SK-N-MC (cell line): ENCODE measurements at regions not wholly inside any gene's neighbourhood (a gene's known extent, or its start where the extent isn't known, plus 50 kb on each side); places are given as distances from the start of the nearest gene placed in this dataset.
"Not testable (repeated sequence)": the region's sequence is repeated elsewhere in the genome, so short reads cannot be mapped to it uniquely, and the experiment has no call there.

Source experiments
- DNase-seq: peaks from one replicate; pipeline ENCODE4 v3.0.0-alpha.2; 2011; ENCODE audit warnings: low read depth, low spot score
- H3K27ac ChIP-seq: fragments of 200-600 bp; sonication (generic); 2 replicates; pipeline ENCODE4 v1.5.1; 2016; ENCODE audit warnings: mixed run types
- H3K36me3 ChIP-seq: fragments of 200-600 bp; sonication (generic); 2 replicates; pipeline ENCODE4 v1.6.1; 2017; ENCODE audit warnings: antibody characterized with exemption, low read length, mixed read lengths; ENCODE audit not compliant: insufficient read depth
- H3K4me3 ChIP-seq: fragments of 200-600 bp; sonication (generic); 2 replicates; pipeline ENCODE4 v1.5.1; 2016
- H3K9ac ChIP-seq: fragments of 200-600 bp; sonication (generic); 2 replicates; pipeline ENCODE4 v1.8.0; 2017; ENCODE audit warnings: mixed run types, mixed read lengths; ENCODE audit not compliant: insufficient read length
- H3K9me3 ChIP-seq: fragments of 200-600 bp; sonication (generic); 2 replicates; pipeline ENCODE4 v1.6.1; 2017; ENCODE audit warnings: low read depth, mild to moderate bottlenecking, antibody characterized with exemption, low read length, moderate library complexity, mixed read lengths
- EZH2 ChIP-seq: fragments of 200-600 bp; sonication (generic); IDR thresholded peaks from one replicate; pipeline ENCODE4 v1.6.1; 2017; ENCODE audit warnings: antibody characterized with exemption
- FOXP2 ChIP-seq: optimal IDR thresholded peaks from 2 replicates; pipeline ENCODE3; 2011; ENCODE audit warnings: mild to moderate bottlenecking, moderate library complexity; ENCODE audit not compliant: insufficient read depth; ENCODE audit errors: extremely low read length, control extremely low read depth
- POLR2AphosphoS5 ChIP-seq: IDR thresholded peaks from 2 replicates; pipeline ENCODE4 v1.6.1; 2012; ENCODE audit warnings: mild to moderate bottlenecking, low read depth, low read length, borderline replicate concordance

- Histone ChIP-seq H3K36me3 (no peaks in the 10 kb centered on the region), H3K9ac (no peak overlapping the region), H3K4me3 (no peak overlapping the region), H3K9me3 (no peaks in the 10 kb centered on the region), H3K27ac (no peak overlapping the region)
- DNase-seq = no peak
- TF ChIP-seq POLR2AphosphoS5 = no peak
- no peak for TF ChIP-seq FOXP2
- no peak for TF ChIP-seq EZH2
Measured at GRCh38 chr3:98697225-98697624, 65.9 kb upstream of the ST3GAL6 start.

GRCh38 chr3:98699132-98699531 is 64.0 kb upstream of the ST3GAL6 start:
- H3K9ac ChIP-seq = no peak overlapping the region
- no peaks in the 10 kb centered on the region for H3K9me3 ChIP-seq
- TF ChIP-seq POLR2AphosphoS5 = no peak
- no peak overlapping the region for H3K27ac ChIP-seq
- DNase-seq = no peak
- H3K36me3 ChIP-seq = no peaks in the 10 kb centered on the region
- H3K4me3 ChIP-seq = no peak overlapping the region

GRCh38 chr3:98701071-98701675 is 62.0 kb upstream of the ST3GAL6 start:
- no peak for TF ChIP-seq FOXP2
- DNase-seq = no peak
- no peaks in the 10 kb centered on the region for H3K36me3 ChIP-seq
- no peaks in the 10 kb centered on the region for H3K9me3 ChIP-seq
- no peak overlapping the region for H3K27ac ChIP-seq
- no peak overlapping the region for H3K9ac ChIP-seq
- H3K4me3 ChIP-seq = no peak overlapping the region

- Histone ChIP-seq H3K4me3 (no peak overlapping the region), H3K9ac (no peak overlapping the region), H3K36me3 (no peaks in the 10 kb centered on the region), H3K9me3 (no peaks in the 10 kb centered on the region), H3K27ac (no peak overlapping the region)
- TF ChIP-seq FOXP2 (no peak), EZH2 (no peak), POLR2AphosphoS5 (no peak)
- DNase-seq = no peak
Measured at GRCh38 chr3:98702166-98702565, 61.0 kb upstream of the ST3GAL6 start.

- Histone ChIP-seq H3K27ac (no peak overlapping the region), H3K9ac (no peak overlapping the region), H3K36me3 (no peaks in the 10 kb centered on the region), H3K4me3 (no peak overlapping the region), H3K9me3 (no peaks in the 10 kb centered on the region)
- TF ChIP-seq FOXP2 = no peak
- no peak for TF ChIP-seq POLR2AphosphoS5
- no peak for DNase-seq
Measured at GRCh38 chr3:98705212-98705611, 57.9 kb upstream of the ST3GAL6 start.

- no peak overlapping the region for H3K4me3 ChIP-seq
- no peak for DNase-seq
- TF ChIP-seq FOXP2 = no peak
- TF ChIP-seq POLR2AphosphoS5 = no peak
- no peak for TF ChIP-seq EZH2
Measured at GRCh38 chr3:98705694-98706093, 57.4 kb upstream of the ST3GAL6 start.

GRCh38 chr3:98708681-98709080 is 54.5 kb upstream of the ST3GAL6 start:
- not testable (repeated sequence) for H3K9ac ChIP-seq, H3K9me3 ChIP-seq, H3K36me3 ChIP-seq, H3K27ac ChIP-seq
- DNase-seq = peak; percentile 45
- H3K4me3 ChIP-seq = peak overlapping the region; percentile 5; the same call in 1 of the 2 replicates

More at GRCh38 chr3:98705694-98706093, 57.4 kb upstream of the ST3GAL6 start:
- no peak overlapping the region for H3K27ac ChIP-seq
- no peak overlapping the region for H3K9ac ChIP-seq
- H3K36me3 ChIP-seq = no peaks in the 10 kb centered on the region
- no peaks in the 10 kb centered on the region for H3K9me3 ChIP-seq

- TF ChIP-seq POLR2AphosphoS5 = no peak
- no peak for TF ChIP-seq EZH2
- no peak for TF ChIP-seq FOXP2
- Histone ChIP-seq H3K36me3 (no peaks in the 10 kb centered on the region), H3K27ac (no peak overlapping the region)
Measured at GRCh38 chr3:98709441-98709840, 53.7 kb upstream of the ST3GAL6 start.

GRCh38 chr3:98710067-98710659 is 53.0 kb upstream of the ST3GAL6 start:
- H3K9me3 ChIP-seq = no peaks in the 10 kb centered on the region
- no peak overlapping the region for H3K9ac ChIP-seq
- no peak for TF ChIP-seq EZH2
- TF ChIP-seq FOXP2 = no peak
- TF ChIP-seq POLR2AphosphoS5 = no peak
- H3K27ac ChIP-seq = no peak overlapping the region
- H3K36me3 ChIP-seq = no peaks in the 10 kb centered on the region
- H3K4me3 ChIP-seq = no peak overlapping the region
- no peak for DNase-seq

More at GRCh38 chr3:98709441-98709840, 53.7 kb upstream of the ST3GAL6 start:
- Histone ChIP-seq H3K9ac (no peak overlapping the region), H3K4me3 (no peak overlapping the region), H3K9me3 (no peaks in the 10 kb centered on the region)
- DNase-seq = no peak
